Gastroesophageal sphincter (tissue), 4 donors: ENCODE measurements at regions not wholly inside any gene's neighbourhood (a gene's known extent, or its start where the extent isn't known, plus 50 kb on each side); places are given as distances from the start of the nearest gene placed in this dataset.
"Not testable (repeated sequence)": the region's sequence is repeated elsewhere in the genome, so short reads cannot be mapped to it uniquely, and the experiment has no call there.

Source experiments
- ATAC-seq: fragments of 150-250 bp; one replicate; pipeline ENCODE4 v1.9.1; 2016; ENCODE audit warnings: mild to moderate bottlenecking, moderate library complexity
- H3K27ac ChIP-seq, 4 donors: fragments of 200-600 bp; sonication (generic) in 3 of 4; 1 replicate in 3 of 4; 2 replicates in 1 of 4; pipeline ENCODE4 v1.5.1; 2016 to 2019
- H3K27me3 ChIP-seq: fragments of 200-600 bp; sonication (generic); one replicate; pipeline ENCODE4 v1.5.1; 2019
- H3K36me3 ChIP-seq, 2 donors: fragments of 200-600 bp; sonication (generic); one replicate each; pipeline ENCODE4 v1.5.1; 2019; ENCODE audit warnings: control low read depth in 1 of 2
- H3K4me1 ChIP-seq, 3 donors: fragments of 200-600 bp; sonication (generic); 1 replicate in 2 of 3; 2 replicates in 1 of 3; pipeline ENCODE4 v1.5.1; 2016 to 2019; ENCODE audit warnings: control low read depth in 2 of 3
- H3K4me3 ChIP-seq, 2 donors: fragments of 200-600 bp; sonication (generic); one replicate each; pipeline ENCODE4 v1.5.1; 2019; ENCODE audit warnings: mild to moderate bottlenecking in 1 of 2, moderate library complexity in 1 of 2
- H3K9me3 ChIP-seq, 3 donors: fragments of 200-600 bp; sonication (generic); one replicate each; pipeline ENCODE4 v1.5.1; 2017 to 2019; ENCODE audit warnings: control low read depth in 2 of 3
- EP300 ChIP-seq: sonication (generic); formaldehyde crosslinking; IDR thresholded peaks from one replicate; pipeline ENCODE4 v1.6.1; 2017; ENCODE audit warnings: antibody characterized with exemption, mild to moderate bottlenecking
- POLR2A ChIP-seq, 2 donors: fragments of 450-650 bp; IDR thresholded peaks; one replicate each; pipeline ENCODE4 v1.6.1; 2017; ENCODE audit warnings: antibody characterized with exemption in 2 of 2, mild to moderate bottlenecking in 2 of 2, moderate library complexity in 1 of 2
- POLR2AphosphoS5 ChIP-seq: sonication (generic); formaldehyde crosslinking; IDR thresholded peaks from one replicate; pipeline ENCODE4 v1.6.1; 2017; ENCODE audit warnings: antibody characterized with exemption
- WGBS, 2 donors: methylation state at CpG; one replicate each; pipeline ENCODE4 v1.1.5; 2018; ENCODE audit warnings: low coverage in 1 of 2; 5-methylcytosine and 5-hydroxymethylcytosine counted together
- TF ChIP-seq, protein P1 (sequence below), 4 experiments: fragments of 200-600 bp in 2 of 4; fragments of 450-650 bp in 2 of 4; sonication (generic) in 1 of 4; IDR thresholded peaks; one replicate each; pipeline ENCODE4 v1.5.1; 2017 to 2019; ENCODE audit warnings: antibody characterized with exemption in 4 of 4, mild to moderate bottlenecking in 2 of 4, moderate library complexity in 2 of 4

DNA sequence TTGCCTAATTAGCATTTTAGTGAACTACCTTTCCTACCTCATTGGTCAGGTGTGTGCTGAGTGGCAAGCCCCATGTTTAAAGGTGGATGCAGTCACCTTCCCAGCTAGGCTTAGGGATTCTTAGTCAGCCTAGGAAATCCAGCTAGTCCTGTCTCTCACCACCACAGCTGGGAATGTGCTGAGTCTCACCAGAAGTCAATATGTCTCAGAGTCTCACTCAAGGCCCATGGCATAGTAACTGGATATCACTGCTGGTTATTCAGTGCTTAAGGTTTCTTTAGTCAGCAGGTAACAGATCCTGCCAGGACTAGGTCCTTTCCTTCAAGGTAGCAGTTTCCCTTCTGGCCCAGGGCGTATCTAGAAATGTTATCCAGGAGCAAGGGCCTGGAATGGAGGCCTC, 136.5 kb downstream of the COX18 start:
- Histone ChIP-seq H3K27ac (no peak overlapping the region), H3K9me3 (no peaks in the 10 kb centered on the region), H3K36me3 (no peaks in the 10 kb centered on the region), H3K4me3 (no peak overlapping the region), H3K4me1 (no peaks in the 10 kb centered on the region), H3K27me3 (no peaks in the 10 kb centered on the region)
- 100% methylated on average over 1 of the region's 1 CpG for WGBS, 2 donors
- no peak for ATAC-seq
- TF ChIP-seq EP300 (no peak), POLR2A (IDR thresholded peaks at IDR 0.05) (no peak), POLR2AphosphoS5 (no peak)
- TF ChIP-seq, protein P1, sequence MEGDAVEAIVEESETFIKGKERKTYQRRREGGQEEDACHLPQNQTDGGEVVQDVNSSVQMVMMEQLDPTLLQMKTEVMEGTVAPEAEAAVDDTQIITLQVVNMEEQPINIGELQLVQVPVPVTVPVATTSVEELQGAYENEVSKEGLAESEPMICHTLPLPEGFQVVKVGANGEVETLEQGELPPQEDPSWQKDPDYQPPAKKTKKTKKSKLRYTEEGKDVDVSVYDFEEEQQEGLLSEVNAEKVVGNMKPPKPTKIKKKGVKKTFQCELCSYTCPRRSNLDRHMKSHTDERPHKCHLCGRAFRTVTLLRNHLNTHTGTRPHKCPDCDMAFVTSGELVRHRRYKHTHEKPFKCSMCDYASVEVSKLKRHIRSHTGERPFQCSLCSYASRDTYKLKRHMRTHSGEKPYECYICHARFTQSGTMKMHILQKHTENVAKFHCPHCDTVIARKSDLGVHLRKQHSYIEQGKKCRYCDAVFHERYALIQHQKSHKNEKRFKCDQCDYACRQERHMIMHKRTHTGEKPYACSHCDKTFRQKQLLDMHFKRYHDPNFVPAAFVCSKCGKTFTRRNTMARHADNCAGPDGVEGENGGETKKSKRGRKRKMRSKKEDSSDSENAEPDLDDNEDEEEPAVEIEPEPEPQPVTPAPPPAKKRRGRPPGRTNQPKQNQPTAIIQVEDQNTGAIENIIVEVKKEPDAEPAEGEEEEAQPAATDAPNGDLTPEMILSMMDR (IDR thresholded peaks at IDR 0.05), result no peak

DNA sequence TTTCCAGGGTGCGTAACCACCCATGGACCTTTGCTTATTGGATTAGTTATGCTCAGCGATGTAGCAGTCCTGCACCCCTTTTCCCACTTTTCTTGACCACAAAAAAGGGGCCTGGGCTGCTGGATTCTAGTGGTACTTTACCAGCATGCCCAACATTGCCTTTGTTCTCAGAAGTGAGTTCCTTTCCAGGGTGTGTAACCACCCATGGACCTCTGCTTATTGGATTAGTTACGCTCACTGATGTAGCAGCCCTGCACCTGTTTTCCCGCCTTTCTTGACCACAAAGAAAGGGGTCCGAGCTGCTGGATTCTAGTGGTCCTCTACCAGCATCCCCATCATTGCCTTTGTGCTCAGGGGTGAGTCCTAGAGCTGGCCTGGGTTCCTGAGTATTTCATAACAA, 138.2 kb downstream of the COX18 start:
- Histone ChIP-seq H3K4me1 (no peaks in the 10 kb centered on the region), H3K36me3 (no peaks in the 10 kb centered on the region), H3K4me3 (no peak overlapping the region), H3K27ac (no peak overlapping the region), H3K9me3 (no peaks in the 10 kb centered on the region), H3K27me3 (no peaks in the 10 kb centered on the region)
- 43% methylated on average over 1 of the region's 5 CpGs; no CpG with 5 or more reads in 1 of the 2 donors for WGBS, 2 donors
- no peak for ATAC-seq
- TF ChIP-seq POLR2A (IDR thresholded peaks at IDR 0.05), result no peak
- TF ChIP-seq, protein P1 (IDR thresholded peaks at IDR 0.05), result no peak
- TF ChIP-seq EP300, result no peak

GRCh38 chr4:72929596-72930274, 139.8 kb downstream of the COX18 start:
- H3K4me3 ChIP-seq, H3K27ac ChIP-seq, H3K27me3 ChIP-seq, ATAC-seq, H3K4me1 ChIP-seq, H3K36me3 ChIP-seq, H3K9me3 ChIP-seq: not testable (repeated sequence)
- 91 to 93% methylated on average over 4 to 6 of the region's 10 CpGs for WGBS, 2 donors

DNA sequence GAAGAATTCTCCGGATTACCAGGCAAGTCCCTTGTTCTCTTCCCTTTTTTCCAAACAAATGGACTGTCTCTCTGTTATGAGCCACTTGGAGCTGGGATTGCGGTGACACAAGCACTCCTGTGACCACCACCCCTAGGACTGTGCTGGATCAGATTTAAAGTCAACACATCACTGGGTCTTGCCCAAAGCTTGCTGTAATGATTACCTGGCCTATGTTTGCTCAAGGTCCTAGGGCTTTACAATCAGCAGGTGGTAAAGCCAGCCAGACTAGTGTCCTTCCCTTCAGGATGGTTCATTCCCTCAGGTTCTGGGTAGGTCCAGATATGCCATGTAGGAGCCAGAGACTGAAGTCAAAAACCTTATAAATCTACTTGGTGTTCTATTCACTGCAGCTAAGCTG, 144.7 kb downstream of the COX18 start:
- no peak for ATAC-seq
- H3K9me3 ChIP-seq, result peaks cover 0 to 9% (median 0%) of the 10 kb centered on the region in 3 donors
- no peak overlapping the region for H3K4me3 ChIP-seq
- TF ChIP-seq EP300 (no peak), POLR2A (IDR thresholded peaks at IDR 0.05) (no peak), POLR2AphosphoS5 (no peak)
- TF ChIP-seq, protein P1 (IDR thresholded peaks at IDR 0.05), result no peak
- H3K27me3 ChIP-seq, result no peaks in the 10 kb centered on the region
- no peaks in the 10 kb centered on the region for H3K4me1 ChIP-seq
- no peaks in the 10 kb centered on the region for H3K36me3 ChIP-seq
- no peak overlapping the region for H3K27ac ChIP-seq
- WGBS, 2 donors, result 100% methylated on average over 1 of the region's 2 CpGs

- no peaks in the 10 kb centered on the region for H3K27me3 ChIP-seq
Observed at GRCh38 chr4:72919937-72920336, 149.6 kb downstream of the COX18 start.

More at GRCh38 chr4:72919937-72920336, 149.6 kb downstream of the COX18 start:
- Histone ChIP-seq H3K36me3 (no peaks in the 10 kb centered on the region), H3K4me1 (no peaks in the 10 kb centered on the region), H3K9me3 (peaks cover 0 to 9% (median 0%) of the 10 kb centered on the region in 3 donors), H3K4me3 (no peak overlapping the region), H3K27ac (no peak overlapping the region)
- TF ChIP-seq POLR2A (IDR thresholded peaks at IDR 0.05), result no peak
- no peak for TF ChIP-seq EP300
- TF ChIP-seq, protein P1 (IDR thresholded peaks at IDR 0.05), result no peak
- TF ChIP-seq POLR2AphosphoS5, result no peak
- no peak for ATAC-seq
- 86 to 100% methylated on average over 1 of the region's 1 CpG for WGBS, 2 donors
